ENCODE measurements at regions not wholly inside any gene's neighbourhood (a gene's known extent, or its start where the extent isn't known, plus 50 kb on each side); places are given as distances from the start of the nearest gene placed in this dataset.

DNA sequence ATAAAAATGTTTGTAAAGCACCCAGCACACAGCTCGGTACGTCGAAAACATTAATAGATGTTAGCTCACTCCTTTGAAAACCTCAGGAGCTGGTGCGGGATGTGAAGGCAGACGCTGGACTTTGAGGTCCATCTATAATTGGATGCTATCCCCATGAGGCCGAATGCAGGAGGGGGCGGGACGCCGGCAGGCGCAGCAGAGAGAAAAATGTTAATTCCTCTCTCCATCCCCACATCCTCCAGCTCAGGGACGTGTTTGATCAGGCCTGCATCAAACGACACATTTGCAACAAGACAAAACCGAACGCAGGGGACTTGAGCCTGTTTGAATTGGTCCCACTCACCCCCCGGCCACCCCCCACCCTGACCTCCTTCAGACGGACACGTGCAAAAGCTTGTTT is 231.0 kb downstream of the RBM19 start (continued):
- TF ChIP-seq MAZ (IDR thresholded peaks at IDR 0.05; ENCODE audit: borderline replicate concordance, low read depth, low read length) (no peak), HEYL (CRISPR knock-in tag; IDR thresholded peaks at IDR 0.05) (no peak), POLR2A (IDR thresholded peaks at IDR 0.05; ENCODE audit: low read length) (no peak), CHD2 (IDR thresholded peaks at IDR 0.05; ENCODE audit: low read length, partially characterized antibody) (no peak), FOSB (CRISPR knock-in tag; IDR thresholded peaks at IDR 0.05) (no peak), FOXS1 (CRISPR knock-in tag; IDR thresholded peaks at IDR 0.05) (no peak), TP53 (CRISPR knock-in tag; IDR thresholded peaks at IDR 0.05) (no peak), CHD4 (IDR thresholded peaks at IDR 0.05; ENCODE audit: borderline replicate concordance) (no peak), HOXB5 (CRISPR knock-in tag; IDR thresholded peaks at IDR 0.05) (no peak)

DNA sequence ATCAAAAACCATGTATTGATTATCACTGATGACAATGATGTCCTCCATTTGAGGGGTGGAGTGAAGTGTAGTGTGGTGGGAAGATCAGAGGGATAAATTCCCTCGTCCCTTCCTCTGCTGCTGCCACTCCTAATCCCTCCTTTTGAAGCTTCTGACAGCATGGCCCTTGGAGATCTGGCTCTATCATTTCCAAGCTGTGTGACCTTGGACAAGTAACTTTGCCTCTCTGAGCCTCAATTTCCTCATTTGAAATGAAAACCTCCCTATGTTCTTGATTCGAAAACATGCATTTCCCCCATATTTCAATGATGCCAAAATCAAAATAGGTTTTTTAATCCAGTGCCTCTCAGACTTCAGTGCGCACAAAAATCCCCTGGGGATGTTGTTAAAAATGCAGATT is 231.6 kb downstream of the RBM19 start:
- FAIRE-seq (no peak), DNase-seq (ENCODE audit: low read depth in 1 of 2, low spot score in 1 of 2) (no peak), ATAC-seq (no peak)
- WGBS (ENCODE audit: missing lambda C conversion rate), result 62% methylated on average over 3 of the region's 3 CpGs
- Histone ChIP-seq H3K9me3 (no peaks in the 10 kb centered on the region), H3K4me2 (no peak overlapping the region), H3K27ac (no peak overlapping the region), H3K4me3 (no peak overlapping the region), H3K4me1 (no peaks in the 10 kb centered on the region)
- POLR2A ChIA-PET, result no interaction called here
- TF ChIP-seq TFCP2L1 (CRISPR knock-in tag; IDR thresholded peaks at IDR 0.05) (no peak), POLR2AphosphoS2 (conservative IDR thresholded peaks at IDR 0.05; ENCODE audit: low read length) (no peak), CBX8 (IDR thresholded peaks at IDR 0.05) (no peak), NPAS2 (CRISPR knock-in tag; IDR thresholded peaks at IDR 0.05; ENCODE audit: borderline replicate concordance) (no peak), HOXB5 (CRISPR knock-in tag; IDR thresholded peaks at IDR 0.05) (no peak), MYC (IDR thresholded peaks at IDR 0.05; ENCODE audit: borderline replicate concordance, low read length) (no peak), TP53 (CRISPR knock-in tag; IDR thresholded peaks at IDR 0.05) (no peak), HOXA7 (CRISPR knock-in tag; IDR thresholded peaks at IDR 0.05) (no peak), RFX5 (IDR thresholded peaks at IDR 0.05) (no peak), ZNF302 (CRISPR knock-in tag; IDR thresholded peaks at IDR 0.05) (no peak), FOSB (CRISPR knock-in tag; IDR thresholded peaks at IDR 0.05) (no peak), RNF2 (IDR thresholded peaks at IDR 0.05; ENCODE audit: borderline replicate concordance, low read depth) (no peak), EHMT2 (IDR thresholded peaks at IDR 0.05; ENCODE audit: low read depth) (no peak)
- TF ChIP-seq, protein P1, sequence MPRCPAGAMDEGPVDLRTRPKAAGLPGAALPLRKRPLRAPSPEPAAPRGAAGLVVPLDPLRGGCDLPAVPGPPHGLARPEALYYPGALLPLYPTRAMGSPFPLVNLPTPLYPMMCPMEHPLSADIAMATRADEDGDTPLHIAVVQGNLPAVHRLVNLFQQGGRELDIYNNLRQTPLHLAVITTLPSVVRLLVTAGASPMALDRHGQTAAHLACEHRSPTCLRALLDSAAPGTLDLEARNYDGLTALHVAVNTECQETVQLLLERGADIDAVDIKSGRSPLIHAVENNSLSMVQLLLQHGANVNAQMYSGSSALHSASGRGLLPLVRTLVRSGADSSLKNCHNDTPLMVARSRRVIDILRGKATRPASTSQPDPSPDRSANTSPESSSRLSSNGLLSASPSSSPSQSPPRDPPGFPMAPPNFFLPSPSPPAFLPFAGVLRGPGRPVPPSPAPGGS (IDR thresholded peaks at IDR 0.05), result no peak
- CTCF ChIA-PET, result interaction anchor here (0.6 kb wide), 1 partner anchor 422 kb away, joined by 3 read pairs; no protein-coding TSS in a partner anchor

DNA sequence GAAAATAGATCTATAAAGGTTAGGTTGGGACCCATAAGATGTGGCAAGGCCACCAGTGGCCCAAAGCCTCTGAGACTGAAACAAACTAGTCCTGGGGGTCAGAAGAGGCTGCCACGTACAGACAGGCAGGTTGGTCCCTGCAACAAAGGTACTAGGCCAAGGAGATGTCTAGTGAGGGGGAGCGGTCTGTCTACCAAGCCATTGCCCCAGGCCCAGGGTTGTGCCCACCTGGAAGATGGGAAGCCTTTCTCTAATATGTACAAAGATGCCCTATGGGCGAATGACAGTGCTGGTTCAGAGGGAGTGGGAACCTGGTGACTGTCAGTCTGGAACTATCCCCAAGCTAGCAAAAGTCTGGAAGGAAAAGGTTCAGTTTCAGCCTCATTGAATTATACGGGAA is 233.2 kb downstream of the RBM19 start:
- POLR2A ChIA-PET, result no interaction called here
- Histone ChIP-seq H3K4me2 (no peak overlapping the region), H3K4me3 (no peak overlapping the region), H3K4me1 (peaks cover 5% of the 10 kb centered on the region), H3K9me3 (no peaks in the 10 kb centered on the region), H3K27ac (no peak overlapping the region)
- WGBS (ENCODE audit: missing lambda C conversion rate), result 71% methylated on average over 4 of the region's 4 CpGs
- ATAC-seq, result no peak
- no peak for DNase-seq (ENCODE audit: low read depth in 1 of 2, low spot score in 1 of 2)
- no peak for FAIRE-seq
- TF ChIP-seq PHF8 (IDR thresholded peaks at IDR 0.05; ENCODE audit: borderline replicate concordance, low read depth), result no peak
- TF ChIP-seq RNF2 (IDR thresholded peaks at IDR 0.05; ENCODE audit: borderline replicate concordance, low read depth), result no peak
- TF ChIP-seq RAD21 (conservative IDR thresholded peaks at IDR 0.05 in 1 of 2, IDR thresholded peaks at IDR 0.05 in 1 of 2), result no peak
- TF ChIP-seq, protein P2, sequence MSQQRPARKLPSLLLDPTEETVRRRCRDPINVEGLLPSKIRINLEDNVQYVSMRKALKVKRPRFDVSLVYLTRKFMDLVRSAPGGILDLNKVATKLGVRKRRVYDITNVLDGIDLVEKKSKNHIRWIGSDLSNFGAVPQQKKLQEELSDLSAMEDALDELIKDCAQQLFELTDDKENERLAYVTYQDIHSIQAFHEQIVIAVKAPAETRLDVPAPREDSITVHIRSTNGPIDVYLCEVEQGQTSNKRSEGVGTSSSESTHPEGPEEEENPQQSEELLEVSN (IDR thresholded peaks at IDR 0.05; ENCODE audit: borderline replicate concordance, low read depth), result no peak
- no peak for TF ChIP-seq NPAS2 (CRISPR knock-in tag; IDR thresholded peaks at IDR 0.05; ENCODE audit: borderline replicate concordance)
- TF ChIP-seq, protein P3, sequence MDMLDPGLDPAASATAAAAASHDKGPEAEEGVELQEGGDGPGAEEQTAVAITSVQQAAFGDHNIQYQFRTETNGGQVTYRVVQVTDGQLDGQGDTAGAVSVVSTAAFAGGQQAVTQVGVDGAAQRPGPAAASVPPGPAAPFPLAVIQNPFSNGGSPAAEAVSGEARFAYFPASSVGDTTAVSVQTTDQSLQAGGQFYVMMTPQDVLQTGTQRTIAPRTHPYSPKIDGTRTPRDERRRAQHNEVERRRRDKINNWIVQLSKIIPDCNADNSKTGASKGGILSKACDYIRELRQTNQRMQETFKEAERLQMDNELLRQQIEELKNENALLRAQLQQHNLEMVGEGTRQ (IDR thresholded peaks at IDR 0.05), result no peak
- no peak for TF ChIP-seq MYC (IDR thresholded peaks at IDR 0.05; ENCODE audit: borderline replicate concordance, low read length)
- no peak for TF ChIP-seq EHF (CRISPR knock-in tag; IDR thresholded peaks at IDR 0.05)
- TF ChIP-seq JUNB (IDR thresholded peaks at IDR 0.05), result no peak
- TF ChIP-seq MAZ (IDR thresholded peaks at IDR 0.05; ENCODE audit: borderline replicate concordance, low read depth, low read length), result no peak
- no peak for TF ChIP-seq SREBF2 (IDR thresholded peaks at IDR 0.05)
- no peak for TF ChIP-seq CHD4 (IDR thresholded peaks at IDR 0.05; ENCODE audit: borderline replicate concordance)
- TF ChIP-seq ZSCAN20 (CRISPR knock-in tag; IDR thresholded peaks at IDR 0.05), result no peak
- TF ChIP-seq KDM1A (IDR thresholded peaks at IDR 0.05; ENCODE audit: low read depth), result no peak
- TF ChIP-seq HOXB13 (CRISPR knock-in tag; IDR thresholded peaks at IDR 0.05; ENCODE audit: low read depth), result no peak
- CTCF ChIA-PET, result no interaction called here
